GM18861 (cell line): ENCODE measurements at regions not wholly inside any gene's neighbourhood (a gene's known extent, or its start where the extent isn't known, plus 50 kb on each side); places are given as distances from the start of the nearest gene placed in this dataset.
A peak's percentile ranks its signal among the peaks of the same experiment; 100 is the strongest.
"Not testable (repeated sequence)": the region's sequence is repeated elsewhere in the genome, so short reads cannot be mapped to it uniquely, and the experiment has no call there.

Experiments used
- ATAC-seq: cut with Tn5 transposase; IDR thresholded peaks from one replicate; pipeline ENCODE4 v1.9.1; 2021; ENCODE audit not compliant: unreplicated experiment

GRCh38 chr18:12179029-12179428, 75.1 kb upstream of the CIDEA start:
- not testable (repeated sequence) for ATAC-seq

DNA sequence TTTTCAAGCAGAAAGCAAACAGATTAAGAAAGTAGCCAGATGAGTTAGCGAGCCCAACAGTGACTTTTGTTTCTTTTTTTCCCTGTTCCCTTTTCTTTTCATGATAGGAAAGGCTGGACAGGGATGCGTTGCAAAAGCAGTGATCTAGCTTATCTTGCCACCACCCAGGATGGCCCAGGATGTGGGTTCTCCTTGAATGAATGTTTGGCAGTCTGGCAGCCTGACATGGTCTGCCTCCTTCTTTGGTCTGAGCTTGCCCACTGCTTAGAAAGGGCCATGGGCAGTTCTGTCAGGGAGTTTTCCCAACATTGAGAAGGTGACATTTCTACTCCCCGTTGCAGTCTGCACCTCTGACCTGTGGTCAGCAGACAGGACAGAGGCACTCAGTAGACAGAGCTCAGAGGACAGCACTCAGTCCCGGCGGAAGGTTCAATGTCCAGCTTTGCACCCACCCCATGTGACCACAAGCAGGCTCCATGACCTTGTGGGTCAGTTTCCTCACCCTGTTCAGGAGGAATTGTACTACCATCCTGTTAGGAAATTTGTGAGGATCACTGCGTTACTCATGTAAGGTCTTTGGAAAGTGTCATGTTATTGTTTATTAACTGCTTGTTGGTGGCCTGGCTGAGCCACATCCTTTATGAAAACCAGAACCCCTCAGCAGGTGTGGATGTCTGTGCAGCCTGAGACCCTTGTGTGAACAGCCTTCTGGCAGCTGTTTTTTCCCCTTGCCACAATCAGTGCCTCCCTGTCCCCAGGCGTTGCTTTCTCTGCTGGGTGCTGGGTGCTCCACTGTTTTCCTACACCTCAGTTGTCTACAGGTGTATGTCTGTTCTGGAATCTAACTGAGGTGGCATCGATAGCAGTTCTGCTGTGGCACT, 74.2 kb upstream of the CIDEA start:
- ATAC-seq, result not testable (repeated sequence)

DNA sequence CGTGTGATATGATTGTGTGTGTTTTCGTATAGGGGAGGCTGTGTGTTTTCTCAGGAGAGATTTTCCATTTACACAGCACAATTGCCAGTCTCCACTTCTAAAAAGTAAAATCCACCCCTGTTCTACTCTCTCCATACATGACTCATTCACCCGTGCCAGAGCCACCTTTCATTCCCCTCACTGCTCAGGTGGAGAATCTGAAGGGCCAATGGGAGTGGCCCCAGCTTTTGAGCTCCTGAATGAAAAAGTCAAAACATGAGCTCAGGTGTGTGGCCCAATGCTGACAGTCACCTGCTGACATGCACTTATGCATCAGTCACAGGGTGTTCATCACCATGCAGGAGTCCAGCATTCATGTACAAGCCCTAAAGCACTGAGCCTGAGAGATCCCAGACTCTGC, 55.4 kb upstream of the CIDEA start:
- not testable (repeated sequence) for ATAC-seq

DNA sequence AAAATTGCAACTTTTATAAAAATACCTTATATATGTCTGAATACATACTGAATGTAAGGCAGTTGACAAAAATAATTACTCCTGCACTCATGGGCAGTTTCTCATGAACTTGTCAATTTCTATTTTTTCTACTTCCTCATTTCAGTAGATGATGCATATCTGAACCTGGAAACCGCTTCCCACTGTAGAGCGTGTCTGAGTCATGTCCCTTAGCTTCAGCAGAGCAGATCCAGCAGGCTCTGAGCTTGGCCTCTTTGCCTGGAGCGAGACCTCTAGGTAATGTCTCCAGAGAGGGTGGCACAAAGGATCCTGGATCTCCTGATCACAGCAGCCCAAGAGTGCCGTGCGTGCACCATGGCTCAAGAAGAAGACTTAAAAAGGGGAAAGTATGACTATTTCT, 54.0 kb upstream of the CIDEA start:
- ATAC-seq, result peak; percentile 98
